GM12878 (cell line): ENCODE measurements at regions not wholly inside any gene's neighbourhood (a gene's known extent, or its start where the extent isn't known, plus 50 kb on each side); places are given as distances from the start of the nearest gene placed in this dataset.

Experiments used
- ATAC-seq: fragments of 200-7000 bp; cut with Tn5 transposase; 3 replicates; pipeline ENCODE4 v1.9.1; 2020; ENCODE audit warnings: mild to moderate bottlenecking, moderate library complexity
- BruUV-seq: library from RNA; stranded (reverse); fragments of 400-500 nt; replicated peaks from 2 replicates; lab custom pipeline; 2021; lab: Mats Ljungman, UMichigan
- CTCF ChIA-PET: fragments of 300-600 bp; sonication (Branson Sonifier 250); formaldehyde crosslinking; extraction: SDS; loops from one replicate; lab custom pipeline; 2021; ENCODE audit warnings: inconsistent platforms; lab: Yijun Ruan, JAX
- POLR2A ChIA-PET: fragments of 350-600 bp; formaldehyde crosslinking; extraction: SDS; loops from one replicate; lab custom pipeline; 2021; ENCODE audit warnings: inconsistent platforms; lab: Charles Lee
- RAD21 ChIA-PET: fragments of 300-600 bp; sonication (Branson Sonifier 250); formaldehyde crosslinking; loops from one replicate; lab custom pipeline; 2023; ENCODE audit warnings: antibody characterized with exemption; ENCODE audit not compliant: unreplicated experiment; lab: Charles Lee
- SMC1A ChIA-PET: fragments of 300-600 bp; sonication (Branson Sonifier 250); formaldehyde crosslinking; loops from one replicate; lab custom pipeline; 2023; ENCODE audit not compliant: unreplicated experiment, uncharacterized antibody; lab: Charles Lee
- DNase-seq: peaks from one replicate; pipeline ENCODE4 v3.0.0-alpha.2; 2011; ENCODE audit warnings: low read depth, low spot score
- FAIRE-seq: peaks from 3 replicates; lab custom pipeline; 2011; peaks lifted over from hg19 to GRCh38; lab: Jason Lieb, UNC
- H2AFZ ChIP-seq: 2 replicates; pipeline ENCODE4 v1.6.0; 2011; ENCODE audit warnings: low read depth, low read length, control low read depth; ENCODE audit not compliant: control insufficient read depth
- H3K27ac ChIP-seq: 2 replicates; pipeline ENCODE4 v1.5.1; 2011; ENCODE audit warnings: control low read depth; ENCODE audit not compliant: control insufficient read depth, insufficient read depth
- H3K27me3 ChIP-seq, 2 experiments: replicated peaks in 1 of 2; 2 replicates each; pipeline versions ENCODE4 v1.6.0 to v1.6.1; 2011; ENCODE audit warnings: low read length in 1 of 2; ENCODE audit not compliant: control insufficient read depth in 2 of 2, insufficient read depth in 2 of 2
- H3K36me3 ChIP-seq, 2 experiments: 2 replicates each; pipeline ENCODE4 v1.5.1; 2011; ENCODE audit warnings: low read length in 1 of 2; ENCODE audit not compliant: control insufficient read depth in 2 of 2, insufficient read depth in 2 of 2
- H3K4me1 ChIP-seq: 2 replicates; pipeline ENCODE4 v1.6.1; 2011; ENCODE audit warnings: mild to moderate bottlenecking, low read length, moderate library complexity, mixed read lengths; ENCODE audit not compliant: control insufficient read depth, insufficient read depth
- H3K4me2 ChIP-seq: 2 replicates; pipeline ENCODE4 v1.6.0; 2011; ENCODE audit warnings: control low read depth; ENCODE audit not compliant: control insufficient read depth, insufficient read depth
- H3K4me3 ChIP-seq: fragments of 200-600 bp; sonication (generic); 2 replicates; pipeline ENCODE4 v1.5.1; 2016
- H3K79me2 ChIP-seq: 2 replicates; pipeline ENCODE4 v1.6.0; 2011; ENCODE audit warnings: low read length; ENCODE audit not compliant: control insufficient read depth, insufficient read depth
- H3K9ac ChIP-seq: 2 replicates; pipeline ENCODE4 v1.8.0; 2011; ENCODE audit warnings: low read length, control low read depth, mixed read lengths; ENCODE audit not compliant: control insufficient read depth, insufficient read depth
- H3K9me3 ChIP-seq: replicated peaks from 3 replicates; pipeline ENCODE4 v1.5.1; 2011; ENCODE audit warnings: mild to moderate bottlenecking, low read length; ENCODE audit not compliant: control insufficient read depth, insufficient read depth
- H4K20me1 ChIP-seq: 2 replicates; pipeline ENCODE4 v1.6.0; 2011; ENCODE audit not compliant: control insufficient read depth, insufficient read depth
- BMI1 ChIP-seq: fragments of 450-650 bp; IDR thresholded peaks from 2 replicates; pipeline ENCODE4 v1.6.1; 2016; ENCODE audit warnings: mild to moderate bottlenecking, moderate library complexity, borderline replicate concordance
- CREM ChIP-seq: IDR thresholded peaks from 2 replicates; pipeline ENCODE4 v1.6.1; 2014; ENCODE audit warnings: antibody characterized with exemption, low read depth
- EED ChIP-seq: sonication (generic); IDR thresholded peaks from 2 replicates; pipeline ENCODE4 v1.6.1; 2016; ENCODE audit warnings: antibody characterized with exemption, low read depth
- HDGF ChIP-seq: fragments of 450-650 bp; IDR thresholded peaks from 2 replicates; pipeline ENCODE4 v1.6.1; 2016; ENCODE audit warnings: antibody characterized with exemption
- IKZF1 ChIP-seq: fragments of 450-650 bp; conservative IDR thresholded peaks from 2 replicates; pipeline ENCODE4 v1.6.1; 2017; ENCODE audit warnings: antibody characterized with exemption, mild to moderate bottlenecking
- NFXL1 ChIP-seq: fragments of 450-650 bp; IDR thresholded peaks from 2 replicates; pipeline ENCODE4 v1.6.1; 2017; ENCODE audit warnings: antibody characterized with exemption, mild to moderate bottlenecking, borderline replicate concordance
- PAX5 ChIP-seq: IDR thresholded peaks from 2 replicates; pipeline ENCODE4 v1.6.1; 2011; ENCODE audit warnings: low read depth, low read length, borderline replicate concordance
- POLR2A ChIP-seq: IDR thresholded peaks from 2 replicates; pipeline ENCODE4 v1.6.1; 2011; ENCODE audit warnings: low read depth, mild to moderate bottlenecking, low read length
- RFX5 ChIP-seq: IDR thresholded peaks from 2 replicates; pipeline ENCODE4 v1.6.1; 2011; ENCODE audit warnings: low read depth, low read length, improper control_type of control experiment
- SIX5 ChIP-seq: IDR thresholded peaks from 2 replicates; pipeline ENCODE4 v1.6.1; 2011; ENCODE audit warnings: mild to moderate bottlenecking, low read depth, low read length, moderate library complexity; ENCODE audit not compliant: severe bottlenecking
- STAT3 ChIP-seq: IDR thresholded peaks from 2 replicates; pipeline ENCODE4 v1.6.1; 2011; ENCODE audit warnings: low read depth, low read length, improper control_type of control experiment
- TARDBP ChIP-seq: IDR thresholded peaks from 2 replicates; pipeline ENCODE4 v1.6.1; 2016; ENCODE audit warnings: borderline replicate concordance
- TCF7 ChIP-seq: IDR thresholded peaks from 2 replicates; pipeline ENCODE4 v1.6.1; 2014; ENCODE audit warnings: antibody characterized with exemption, borderline replicate concordance
- ZBED1 ChIP-seq: IDR thresholded peaks from 2 replicates; pipeline ENCODE4 v1.6.1; 2016; ENCODE audit warnings: borderline replicate concordance
- ZNF274 ChIP-seq: IDR thresholded peaks from one replicate; pipeline ENCODE4 v1.8.0; 2011; ENCODE audit not compliant: insufficient read length, insufficient read depth
- WGBS: methylation state at CpG from one replicate; pipeline ENCODE4 v1.1.6; 2016; ENCODE audit warnings: low lambda C conversion rate; ENCODE audit not compliant: insufficient replicate concordance, insufficient coverage; ENCODE audit errors: missing lambda C conversion rate; 5-methylcytosine and 5-hydroxymethylcytosine counted together
- in situ Hi-C: fragments of 300-500 bp; cut with MboI; formaldehyde crosslinking; loops from 9 replicates; pipeline ENCODE4 v1.14.3; 2018; ENCODE audit warnings: mixed read lengths
- intact Hi-C: fragments of 100-400 bp; cut with micrococcal nuclease; formaldehyde crosslinking; loops from one replicate; pipeline ENCODE4 v1.14.2; 2022; ENCODE audit not compliant: unreplicated experiment
- TF ChIP-seq, protein P1 (sequence below): IDR thresholded peaks from 2 replicates; pipeline ENCODE4 v1.6.1; 2012; ENCODE audit warnings: low read depth, low read length, improper control_type of control experiment
- TF ChIP-seq, protein P2 (sequence below): IDR thresholded peaks from 2 replicates; pipeline ENCODE4 v1.6.1; 2012; ENCODE audit warnings: improper control_type of control experiment, low read depth, low read length; ENCODE audit not compliant: insufficient replicate concordance

DNA sequence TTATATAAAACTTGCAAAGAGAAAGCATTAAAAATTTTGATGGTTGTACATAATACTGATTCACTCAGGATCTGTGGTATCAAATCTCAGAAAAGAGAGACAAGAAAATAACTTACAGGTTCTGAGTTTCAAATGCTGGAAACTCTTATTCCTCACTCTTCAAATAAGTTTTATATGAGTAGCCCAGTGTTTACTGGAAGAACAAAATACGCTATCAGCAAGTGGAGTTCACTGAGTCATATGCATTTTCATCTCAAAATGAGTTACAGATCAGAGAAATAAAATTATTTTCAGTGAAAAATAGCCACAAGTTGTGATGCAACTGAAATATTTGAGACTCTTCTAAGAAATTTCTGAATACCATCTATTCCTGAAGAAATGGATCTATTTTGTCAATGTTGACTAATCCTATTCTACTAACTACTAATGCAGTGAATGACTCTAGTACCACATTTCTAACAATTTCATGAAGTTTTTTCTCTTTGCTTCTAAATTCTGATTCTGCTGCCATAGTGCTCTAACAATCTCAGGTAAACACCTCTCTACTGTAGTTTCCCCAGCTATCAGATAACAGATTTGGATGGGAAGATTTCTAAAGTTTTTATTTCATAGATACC is 391.7 kb downstream of the ZEB2 start:
- no peak for DNase-seq
- intact Hi-C loops, result no loop called here
- SMC1A ChIA-PET, result no interaction called here
- TF ChIP-seq ZBED1, result no peak
- no peak for TF ChIP-seq TCF7
- TF ChIP-seq CREM, result no peak
- no peak for TF ChIP-seq POLR2A
- TF ChIP-seq STAT3, result no peak
- TF ChIP-seq PAX5, result no peak
- no peak for TF ChIP-seq NFXL1
- no peak for TF ChIP-seq ZNF274
- no peak for TF ChIP-seq TARDBP
- TF ChIP-seq SIX5, result no peak
- TF ChIP-seq EED, result no peak
- TF ChIP-seq, protein P1, sequence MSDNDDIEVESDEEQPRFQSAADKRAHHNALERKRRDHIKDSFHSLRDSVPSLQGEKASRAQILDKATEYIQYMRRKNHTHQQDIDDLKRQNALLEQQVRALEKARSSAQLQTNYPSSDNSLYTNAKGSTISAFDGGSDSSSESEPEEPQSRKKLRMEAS, result no peak
- no peak for TF ChIP-seq RFX5
- TF ChIP-seq, protein P2, sequence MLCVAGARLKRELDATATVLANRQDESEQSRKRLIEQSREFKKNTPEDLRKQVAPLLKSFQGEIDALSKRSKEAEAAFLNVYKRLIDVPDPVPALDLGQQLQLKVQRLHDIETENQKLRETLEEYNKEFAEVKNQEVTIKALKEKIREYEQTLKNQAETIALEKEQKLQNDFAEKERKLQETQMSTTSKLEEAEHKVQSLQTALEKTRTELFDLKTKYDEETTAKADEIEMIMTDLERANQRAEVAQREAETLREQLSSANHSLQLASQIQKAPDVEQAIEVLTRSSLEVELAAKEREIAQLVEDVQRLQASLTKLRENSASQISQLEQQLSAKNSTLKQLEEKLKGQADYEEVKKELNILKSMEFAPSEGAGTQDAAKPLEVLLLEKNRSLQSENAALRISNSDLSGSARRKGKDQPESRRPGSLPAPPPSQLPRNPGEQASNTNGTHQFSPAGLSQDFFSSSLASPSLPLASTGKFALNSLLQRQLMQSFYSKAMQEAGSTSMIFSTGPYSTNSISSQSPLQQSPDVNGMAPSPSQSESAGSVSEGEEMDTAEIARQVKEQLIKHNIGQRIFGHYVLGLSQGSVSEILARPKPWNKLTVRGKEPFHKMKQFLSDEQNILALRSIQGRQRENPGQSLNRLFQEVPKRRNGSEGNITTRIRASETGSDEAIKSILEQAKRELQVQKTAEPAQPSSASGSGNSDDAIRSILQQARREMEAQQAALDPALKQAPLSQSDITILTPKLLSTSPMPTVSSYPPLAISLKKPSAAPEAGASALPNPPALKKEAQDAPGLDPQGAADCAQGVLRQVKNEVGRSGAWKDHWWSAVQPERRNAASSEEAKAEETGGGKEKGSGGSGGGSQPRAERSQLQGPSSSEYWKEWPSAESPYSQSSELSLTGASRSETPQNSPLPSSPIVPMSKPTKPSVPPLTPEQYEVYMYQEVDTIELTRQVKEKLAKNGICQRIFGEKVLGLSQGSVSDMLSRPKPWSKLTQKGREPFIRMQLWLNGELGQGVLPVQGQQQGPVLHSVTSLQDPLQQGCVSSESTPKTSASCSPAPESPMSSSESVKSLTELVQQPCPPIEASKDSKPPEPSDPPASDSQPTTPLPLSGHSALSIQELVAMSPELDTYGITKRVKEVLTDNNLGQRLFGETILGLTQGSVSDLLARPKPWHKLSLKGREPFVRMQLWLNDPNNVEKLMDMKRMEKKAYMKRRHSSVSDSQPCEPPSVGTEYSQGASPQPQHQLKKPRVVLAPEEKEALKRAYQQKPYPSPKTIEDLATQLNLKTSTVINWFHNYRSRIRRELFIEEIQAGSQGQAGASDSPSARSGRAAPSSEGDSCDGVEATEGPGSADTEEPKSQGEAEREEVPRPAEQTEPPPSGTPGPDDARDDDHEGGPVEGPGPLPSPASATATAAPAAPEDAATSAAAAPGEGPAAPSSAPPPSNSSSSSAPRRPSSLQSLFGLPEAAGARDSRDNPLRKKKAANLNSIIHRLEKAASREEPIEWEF, result no peak
- TF ChIP-seq HDGF, result no peak
- no peak for TF ChIP-seq IKZF1
- TF ChIP-seq BMI1, result no peak
- TF ChIP-seq, all 136 proteins: peak for 0
- ATAC-seq, result no peak
- Histone ChIP-seq H3K36me3 (no peaks in the 10 kb centered on the region), H2AFZ (no peak overlapping the region), H3K79me2 (no peaks in the 10 kb centered on the region), H3K4me3 (no peak overlapping the region), H3K9ac (no peak overlapping the region), H3K4me1 (no peaks in the 10 kb centered on the region), H3K9me3 (no peaks in the 10 kb centered on the region), H3K27ac (no peak overlapping the region), H3K27me3 (no peaks in the 10 kb centered on the region), H4K20me1 (no peaks in the 10 kb centered on the region), H3K4me2 (no peak overlapping the region)
- CTCF ChIA-PET, result no interaction called here
- no peak for FAIRE-seq
- RAD21 ChIA-PET, result no interaction called here
- no TSS peak for BruUV-seq
- 96% methylated on average over 1 of the region's 1 CpG for WGBS
- in situ Hi-C loops, result no loop called here
- POLR2A ChIA-PET, result no interaction called here
